RWPE1 (cell line): ENCODE measurements at regions not wholly inside any gene's neighbourhood (a gene's known extent, or its start where the extent isn't known, plus 50 kb on each side); places are given as distances from the start of the nearest gene placed in this dataset.

Experiments
- CTCF ChIA-PET: fragments of 350-600 bp; sonication (Branson Sonifier 250); formaldehyde crosslinking; extraction: SDS; loops from one replicate; lab custom pipeline; 2021; lab: Yijun Ruan, JAX
- POLR2A ChIA-PET: fragments of 400-600 bp; formaldehyde crosslinking; extraction: SDS; loops from one replicate; lab custom pipeline; 2020; ENCODE audit warnings: antibody characterized with exemption; ENCODE audit not compliant: low non-redundant PET; lab: Yijun Ruan, JAX
- DNase-seq: peaks from one replicate; pipeline ENCODE4 v3.0.0; 2012; ENCODE audit warnings: low spot score
- H3K27ac ChIP-seq: fragments of 450-650 bp; 2 replicates; pipeline ENCODE4 v1.5.1; 2017
- CTCF ChIP-seq: fragments of 450-650 bp; conservative IDR thresholded peaks from 2 replicates; pipeline ENCODE4 v1.5.1; 2017; ENCODE audit warnings: low read depth, mild to moderate bottlenecking

- POLR2A ChIA-PET, result no interaction called here
- no peak overlapping the region for H3K27ac ChIP-seq
- CTCF ChIA-PET, result no interaction called here
- DNase-seq, result no peak
- TF ChIP-seq CTCF, result no peak
These were observed 59.4 kb upstream of the TMC3 start for GRCh38 chr15:81433462-81433861.

- CTCF ChIA-PET, result interaction anchor here (0.6 to 0.7 kb wide), 2 partner anchors 90 to 173 kb away, joined by 3 to 5 read pairs; no protein-coding TSS in a partner anchor
- no peak for TF ChIP-seq CTCF
- H3K27ac ChIP-seq, result no peak overlapping the region
- POLR2A ChIA-PET, result no interaction called here
- no peak for DNase-seq
These were observed 58.2 kb upstream of the TMC3 start for GRCh38 chr15:81432179-81432578.

GRCh38 chr15:81427176-81427575, 53.2 kb upstream of the TMC3 start:
- POLR2A ChIA-PET, result no interaction called here
- TF ChIP-seq CTCF, result no peak
- CTCF ChIA-PET, result no interaction called here
- H3K27ac ChIP-seq, result no peak overlapping the region
- DNase-seq, result no peak

- POLR2A ChIA-PET, result no interaction called here
- no peak for DNase-seq
- CTCF ChIA-PET, result no interaction called here
- no peak for TF ChIP-seq CTCF
- no peak overlapping the region for H3K27ac ChIP-seq
These were observed 51.9 kb upstream of the TMC3 start for GRCh38 chr15:81425905-81426304.
